ENCODE measurements at regions not wholly inside any gene's neighbourhood (a gene's known extent, or its start where the extent isn't known, plus 50 kb on each side); places are given as distances from the start of the nearest gene placed in this dataset.

DNA sequence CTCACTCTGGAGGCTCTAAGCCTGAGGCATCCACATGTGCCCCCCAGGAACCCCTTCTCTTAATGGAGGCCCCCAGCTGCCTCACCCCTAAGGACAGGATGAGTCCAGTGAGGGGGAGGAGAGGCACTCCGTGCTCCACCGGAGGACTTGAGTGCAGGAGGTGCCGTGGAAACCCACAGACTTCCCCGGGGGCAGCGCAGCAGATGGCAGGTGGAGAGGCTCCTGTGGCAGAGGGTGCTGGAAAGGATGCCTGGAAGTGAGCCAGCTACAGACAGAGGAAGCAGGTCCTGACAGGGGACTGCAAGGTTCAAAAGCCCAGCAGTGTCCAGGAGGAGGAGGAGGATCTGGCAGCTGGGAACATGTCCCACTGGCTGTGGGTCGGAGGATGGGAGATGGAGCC lies 1384.0 kb downstream of the TBC1D22A start:
- H3K4me3 ChIP-seq (ENCODE audit: low read depth, low read length): no peak overlapping the region

- no peak overlapping the region for H3K4me3 ChIP-seq (ENCODE audit: low read depth, low read length)
Observed at GRCh38 chr22:48145738-48146137, 1383.3 kb downstream of the TBC1D22A start.

GRCh38 chr22:48144318-48144717 lies 1381.9 kb downstream of the TBC1D22A start:
- no peak overlapping the region for H3K4me3 ChIP-seq (ENCODE audit: low read depth, low read length)

- no peak overlapping the region for H3K4me3 ChIP-seq (ENCODE audit: low read depth, low read length)
Observed at GRCh38 chr22:48143856-48144255, 1381.4 kb downstream of the TBC1D22A start.

- H3K4me3 ChIP-seq (ENCODE audit: low read depth, low read length): no peak overlapping the region
Observed at GRCh38 chr22:48142388-48142787, 1379.9 kb downstream of the TBC1D22A start.

DNA sequence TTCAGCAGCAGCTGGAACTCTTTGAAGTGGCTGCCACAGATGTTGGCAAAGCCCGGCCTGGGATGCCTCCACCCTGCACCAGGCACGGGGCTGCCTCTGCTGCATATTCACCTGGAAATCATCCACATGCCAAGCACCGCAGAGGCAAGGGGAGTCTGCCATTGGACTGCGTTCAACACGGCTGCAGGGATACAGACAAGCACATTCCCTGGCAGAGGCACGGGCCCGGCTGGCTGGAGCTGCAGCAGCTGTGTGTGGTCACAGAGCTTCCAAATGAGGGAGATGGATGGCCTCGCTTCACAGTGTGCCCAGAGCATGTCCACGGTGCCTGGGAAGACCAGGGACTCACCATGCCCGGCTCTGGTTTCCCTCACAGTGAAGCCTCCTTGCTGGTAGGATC lies 1378.9 kb downstream of the TBC1D22A start:
- H3K4me3 ChIP-seq (ENCODE audit: low read depth, low read length): no peak overlapping the region

GRCh38 chr22:48140261-48140813 lies 1377.9 kb downstream of the TBC1D22A start:
- H3K4me3 ChIP-seq (ENCODE audit: low read depth, low read length): no peak overlapping the region

DNA sequence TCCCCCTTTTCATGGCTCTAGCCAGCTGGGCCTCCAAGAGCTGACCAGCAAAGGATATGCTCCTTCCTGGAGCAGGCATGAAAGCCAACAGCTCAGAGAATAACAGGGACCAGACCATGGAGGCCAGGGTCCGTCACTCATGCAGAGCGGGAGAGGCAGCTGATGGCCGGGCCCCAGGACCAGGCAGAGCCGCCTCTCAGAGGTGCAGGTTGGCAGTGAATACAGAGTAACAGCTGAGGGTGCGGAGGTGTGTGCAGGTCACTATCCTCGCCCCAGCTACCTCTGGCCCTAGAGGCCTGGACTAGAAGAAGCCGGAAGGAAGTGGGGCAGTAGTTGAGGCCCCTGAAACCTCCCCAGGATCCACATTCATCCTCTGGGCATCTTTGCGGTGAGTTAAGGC lies 1377.3 kb downstream of the TBC1D22A start:
- H3K4me3 ChIP-seq (ENCODE audit: low read depth, low read length): no peak overlapping the region

DNA sequence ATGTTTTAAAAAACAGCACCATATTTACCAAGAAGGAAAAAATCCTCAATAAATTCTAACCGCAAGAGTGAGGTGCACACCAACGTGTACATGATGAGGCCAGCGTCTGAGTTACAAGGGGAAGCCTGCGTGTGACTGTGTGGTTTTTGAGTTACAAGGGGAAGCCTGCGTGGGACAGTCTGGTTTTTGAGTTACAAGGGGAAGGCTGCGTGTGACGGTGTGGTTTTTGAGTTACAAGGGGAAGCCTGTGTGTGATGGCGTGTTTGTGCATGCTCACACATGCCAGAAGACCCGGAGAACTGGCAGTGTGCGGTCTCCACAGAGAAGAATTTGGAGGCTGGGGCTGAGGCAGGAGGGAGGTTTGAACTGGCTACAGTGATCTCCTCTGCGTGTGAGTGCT lies 1376.4 kb downstream of the TBC1D22A start:
- H3K4me3 ChIP-seq (ENCODE audit: low read depth, low read length): no peak overlapping the region

GRCh38 chr22:48138427-48138826 lies 1376.0 kb downstream of the TBC1D22A start:
- H3K4me3 ChIP-seq (ENCODE audit: low read depth, low read length): no peak overlapping the region

GRCh38 chr22:48137640-48138039 lies 1375.2 kb downstream of the TBC1D22A start:
- H3K4me3 ChIP-seq (ENCODE audit: low read depth, low read length): no peak overlapping the region

DNA sequence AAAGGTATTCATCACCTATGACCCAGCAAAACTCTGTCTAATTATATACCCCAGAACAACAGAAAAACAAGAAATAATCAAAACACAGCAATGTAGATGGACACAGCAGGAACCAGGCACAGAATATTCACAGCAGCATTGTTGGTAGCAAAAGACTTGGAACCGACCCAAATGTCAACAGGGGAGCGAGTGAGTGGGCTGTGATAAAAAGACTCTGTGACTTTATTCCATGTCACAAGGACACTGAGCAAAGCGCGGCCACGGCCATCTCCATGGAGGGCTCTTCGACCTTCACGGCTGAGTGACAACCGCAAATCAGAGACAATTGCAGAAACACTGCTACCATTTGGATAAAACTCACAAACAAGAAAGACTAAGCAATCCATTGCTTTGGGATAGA lies 1373.1 kb downstream of the TBC1D22A start:
- no peak overlapping the region for H3K4me3 ChIP-seq (ENCODE audit: low read depth, low read length)

DNA sequence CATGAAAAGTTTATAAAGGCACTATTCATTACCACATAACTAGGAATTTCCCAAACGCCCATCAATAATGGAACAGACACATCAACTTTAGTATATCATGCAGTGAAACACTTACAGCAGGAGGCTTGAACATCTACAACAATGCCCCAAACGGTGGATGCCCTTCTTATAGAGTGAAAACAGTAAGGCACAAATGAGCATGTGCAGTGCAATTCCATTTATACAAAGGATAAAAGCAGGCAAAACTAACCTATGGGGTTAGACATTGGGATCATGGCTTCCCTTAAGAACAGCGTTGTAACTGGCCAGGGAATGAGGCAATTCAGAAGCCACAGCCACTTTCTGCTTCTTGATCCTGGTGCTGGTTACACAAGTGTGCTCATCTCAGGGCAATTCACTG lies 1363.0 kb downstream of the TBC1D22A start:
- no peak overlapping the region for H3K4me3 ChIP-seq (ENCODE audit: low read depth, low read length)

DNA sequence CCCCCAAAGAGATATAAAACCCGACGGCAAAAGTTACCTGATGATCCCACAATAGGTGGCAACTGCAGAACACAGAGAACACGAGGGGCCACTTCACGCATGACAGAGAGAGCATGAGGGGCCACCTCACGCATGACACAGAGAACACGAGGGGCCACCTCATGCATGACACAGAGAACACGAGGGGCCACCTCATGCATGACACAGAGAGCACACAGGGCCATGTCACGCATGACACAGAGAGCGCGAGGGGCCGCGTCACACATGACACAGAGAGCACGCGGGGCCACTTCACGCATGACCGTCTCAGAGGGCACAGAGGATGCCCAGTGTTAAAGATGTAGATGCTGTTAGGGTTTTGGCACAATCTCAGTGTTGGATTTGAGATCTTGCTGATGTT lies 1359.5 kb downstream of the TBC1D22A start:
- no peak overlapping the region for H3K4me3 ChIP-seq (ENCODE audit: low read depth, low read length)

DNA sequence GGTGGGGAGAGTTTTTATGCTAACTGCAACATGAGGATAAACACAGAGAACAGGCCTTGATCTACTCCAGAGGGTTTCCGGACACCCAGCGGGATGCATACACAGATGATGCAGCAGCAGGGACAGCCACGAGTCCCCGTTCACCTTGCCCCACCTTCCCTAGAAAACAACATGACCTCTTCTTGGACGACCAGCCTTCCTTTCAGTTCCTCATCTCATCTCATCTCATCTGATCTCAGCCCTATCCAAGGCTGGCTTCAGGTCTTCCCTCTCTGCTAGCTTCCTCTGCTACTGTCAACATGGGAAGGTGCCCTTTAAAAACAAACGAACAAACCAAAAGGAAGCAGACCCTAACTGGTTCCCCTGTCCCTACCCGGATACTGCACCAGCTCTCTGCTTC lies 1356.2 kb downstream of the TBC1D22A start:
- no peak overlapping the region for H3K4me3 ChIP-seq (ENCODE audit: low read depth, low read length)

DNA sequence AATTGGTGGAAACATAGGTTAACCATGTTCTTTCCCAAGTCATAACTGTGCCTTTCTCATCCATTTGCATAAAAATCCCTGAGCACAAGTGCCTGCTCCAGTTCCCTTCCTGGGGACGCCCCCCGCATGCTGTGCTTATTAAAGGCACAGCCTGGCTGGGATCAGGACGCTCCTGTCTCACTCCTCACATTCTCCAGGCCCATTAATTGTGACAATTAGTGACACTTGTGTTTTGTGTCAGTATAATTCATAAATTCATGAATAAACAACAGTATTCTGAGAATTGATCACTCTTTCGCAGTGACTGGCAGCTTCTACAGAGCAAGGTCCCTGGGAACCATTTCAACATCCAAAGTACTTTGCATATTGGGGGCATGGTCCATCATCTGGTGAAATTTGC lies 1354.4 kb downstream of the TBC1D22A start:
- no peak overlapping the region for H3K4me3 ChIP-seq (ENCODE audit: low read depth, low read length)

DNA sequence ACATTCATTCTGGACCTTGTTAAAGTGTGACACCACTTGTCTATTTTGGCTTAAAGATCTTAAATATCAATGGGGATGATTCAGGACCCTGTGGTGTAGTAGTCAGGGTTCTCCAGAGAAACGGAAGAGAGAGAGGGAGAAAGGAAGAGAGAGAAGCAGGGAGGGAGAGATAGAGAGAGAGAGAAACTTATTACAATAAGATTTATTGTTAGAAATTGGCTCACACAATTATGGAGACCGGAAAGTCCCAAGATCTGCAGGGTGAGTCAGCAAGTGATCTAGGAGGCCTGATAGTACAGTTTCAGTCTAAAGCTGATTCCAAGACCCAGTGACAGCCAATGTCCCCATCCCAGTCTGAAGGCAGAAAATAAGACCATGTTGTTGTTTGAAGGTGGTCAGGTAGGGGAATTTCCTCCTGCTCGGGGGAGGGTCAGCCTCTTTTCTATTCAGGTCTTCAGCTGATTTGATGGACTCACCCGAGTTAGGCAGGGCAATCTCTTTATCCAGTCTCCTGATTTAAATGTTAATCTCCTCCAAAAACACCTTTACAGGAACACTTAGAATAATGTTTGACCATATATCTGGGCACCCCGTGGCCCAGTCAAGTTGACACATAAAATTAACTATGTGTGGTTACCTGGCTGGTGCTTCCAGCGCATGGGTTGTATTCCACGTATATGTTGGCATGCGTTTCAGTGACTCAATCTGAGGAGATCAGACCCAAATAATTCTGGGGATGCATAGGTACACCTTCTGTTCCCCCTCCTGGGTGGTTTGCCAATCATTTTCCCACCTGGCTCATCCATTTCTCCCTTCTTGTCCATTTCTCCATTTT lies 1350.5 kb downstream of the TBC1D22A start:
- no peak overlapping the region for H3K4me3 ChIP-seq (ENCODE audit: low read depth, low read length)

GRCh38 chr22:48106715-48107259 lies 1344.3 kb downstream of the TBC1D22A start:
- no peak overlapping the region for H3K4me3 ChIP-seq (ENCODE audit: low read depth, low read length)

DNA sequence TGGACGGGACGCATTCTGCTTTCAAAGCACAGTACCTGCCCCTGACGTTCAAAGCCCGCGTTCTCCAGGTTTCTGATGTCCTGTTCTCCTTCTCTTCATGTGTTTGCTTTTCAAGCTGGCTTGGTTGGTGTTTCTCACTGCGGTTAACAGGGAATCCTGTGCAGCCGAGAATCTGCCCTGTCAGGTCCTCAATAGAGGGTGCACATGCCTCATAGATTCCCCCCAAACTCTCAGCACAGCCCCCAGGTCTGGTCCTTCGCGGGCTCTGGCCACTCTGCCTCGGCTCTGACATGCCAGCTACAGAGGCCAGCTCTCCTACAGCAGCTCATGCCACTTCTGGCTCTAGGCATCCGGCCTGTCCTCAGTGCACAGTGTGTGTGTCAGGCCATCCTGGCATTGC lies 1343.8 kb downstream of the TBC1D22A start:
- no peak overlapping the region for H3K4me3 ChIP-seq (ENCODE audit: low read depth, low read length)

DNA sequence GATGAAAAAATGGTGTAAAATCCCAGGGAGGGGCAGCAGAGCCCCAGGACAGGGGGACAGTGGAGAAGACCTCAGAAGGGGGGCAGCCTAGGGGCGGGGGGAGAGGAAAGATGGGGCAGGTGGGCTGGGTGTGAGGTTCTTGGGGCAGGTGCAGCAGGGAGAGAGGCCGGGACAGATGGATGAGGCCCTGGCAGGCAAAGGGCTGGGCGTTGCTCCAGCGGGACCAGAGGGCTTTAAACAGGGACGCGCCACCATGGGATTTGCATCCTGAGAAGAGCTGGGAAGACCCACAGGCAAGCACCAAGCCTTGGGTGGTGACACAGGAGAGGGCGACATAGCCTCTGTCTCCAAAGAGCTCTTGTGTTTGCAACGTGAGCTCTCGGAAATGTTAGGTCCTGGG lies 1342.8 kb downstream of the TBC1D22A start:
- H3K4me3 ChIP-seq (ENCODE audit: low read depth, low read length): no peak overlapping the region

GRCh38 chr22:48104766-48105165 lies 1342.3 kb downstream of the TBC1D22A start:
- H3K4me3 ChIP-seq (ENCODE audit: low read depth, low read length): no peak overlapping the region

DNA sequence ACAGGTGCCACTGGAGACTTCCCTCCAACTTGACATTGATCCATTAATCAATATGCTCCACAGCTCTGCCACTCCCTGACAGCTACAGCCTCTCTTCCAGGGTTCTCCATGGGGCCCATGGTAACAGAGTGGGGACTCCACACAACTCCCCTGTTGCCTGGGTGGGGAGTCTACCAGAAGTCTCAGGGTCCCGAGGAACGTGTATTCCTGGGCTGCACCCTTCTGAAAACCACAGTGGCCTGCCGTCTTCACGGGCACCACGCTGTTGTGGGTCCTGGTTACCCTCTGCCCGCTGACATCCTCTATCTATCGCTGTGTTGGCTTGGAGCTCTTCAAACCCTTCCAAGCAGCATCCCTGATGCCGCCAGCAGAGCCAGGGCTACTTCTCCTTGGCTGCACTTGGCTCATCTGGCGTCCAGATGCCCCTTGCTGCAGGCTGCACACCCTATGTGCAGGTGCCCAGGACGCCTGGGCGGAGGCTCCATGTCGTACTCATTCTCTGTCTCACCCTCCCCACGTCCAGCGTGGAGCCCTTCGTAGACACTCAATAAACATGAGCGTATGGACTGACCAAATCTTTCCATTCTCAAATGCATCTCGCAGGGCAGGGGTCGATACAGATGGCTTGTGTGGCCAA lies 1341.8 kb downstream of the TBC1D22A start:
- H3K4me3 ChIP-seq (ENCODE audit: low read depth, low read length): no peak overlapping the region
